Nephron progenitor cell (in vitro differentiated cells): ENCODE measurements at regions not wholly inside any gene's neighbourhood (a gene's known extent, or its start where the extent isn't known, plus 50 kb on each side); places are given as distances from the start of the nearest gene placed in this dataset.

Experiments
- DNase-seq: peaks from one replicate; pipeline ENCODE4 v3.0.0; 2021
- H3K27ac Mint-ChIP-seq: 2 replicates; pipeline ENCODE4 v1.8.0; 2021; ENCODE audit warnings: mild to moderate bottlenecking, moderate library complexity, mixed read lengths
- H3K27me3 Mint-ChIP-seq: 2 replicates; pipeline ENCODE4 v1.8.0; 2021; ENCODE audit warnings: mild to moderate bottlenecking, low read depth, mixed read lengths; ENCODE audit not compliant: poor library complexity
- H3K36me3 Mint-ChIP-seq: 2 replicates; pipeline ENCODE4 v1.8.0; 2021; ENCODE audit warnings: low read depth, mixed read lengths
- H3K4me1 Mint-ChIP-seq: 2 replicates; pipeline ENCODE4 v1.8.0; 2021; ENCODE audit warnings: mixed read lengths
- H3K4me3 Mint-ChIP-seq: 2 replicates; pipeline ENCODE4 v1.8.0; 2021; ENCODE audit warnings: mild to moderate bottlenecking, moderate library complexity, mixed read lengths
- H3K9me3 Mint-ChIP-seq: 2 replicates; pipeline ENCODE4 v1.8.0; 2021; ENCODE audit warnings: mild to moderate bottlenecking, moderate library complexity, mixed read lengths
- CTCF ChIP-seq: fragments of 200-600 bp; sonication (generic); IDR thresholded peaks from 2 replicates; pipeline ENCODE4 v1.5.0; 2021; ENCODE audit warnings: antibody characterized with exemption

DNA sequence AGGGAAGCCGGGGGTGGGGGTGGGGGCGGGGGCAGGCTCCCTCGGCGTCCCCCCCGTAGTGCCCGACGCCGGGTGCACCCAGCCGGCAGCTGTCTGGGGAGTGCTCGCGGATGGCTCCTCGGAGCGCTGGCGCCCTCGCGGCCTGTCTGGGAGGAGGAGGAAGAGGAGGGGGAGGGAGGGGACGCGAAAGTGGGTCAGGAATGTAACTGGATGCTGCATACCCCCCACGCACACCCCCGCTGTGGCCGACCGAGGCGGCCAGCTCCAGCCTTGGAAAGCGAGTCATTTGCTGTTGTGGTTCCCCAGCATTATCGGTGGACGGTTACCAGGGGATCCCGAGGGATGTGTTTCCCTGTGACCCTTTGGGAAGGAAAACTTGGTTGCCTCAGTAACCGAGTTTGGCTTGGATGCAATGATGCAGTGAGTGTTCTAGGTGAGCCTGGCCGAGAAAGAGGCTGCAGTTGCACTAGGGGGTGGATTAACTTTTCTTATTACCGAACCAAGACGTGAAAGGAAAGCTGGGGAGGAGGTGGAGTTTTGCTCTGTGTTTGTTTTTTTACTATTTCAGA is 55.2 kb upstream of the RREB1 start:
- TF ChIP-seq CTCF, result no peak
- H3K27me3 Mint-ChIP-seq, result peaks cover 31% of the 10 kb centered on the region
- H3K27ac Mint-ChIP-seq, result peak overlapping the region; percentile 89
- peaks cover 17% of the 10 kb centered on the region for H3K4me1 Mint-ChIP-seq
- no peaks in the 10 kb centered on the region for H3K9me3 Mint-ChIP-seq
- peak overlapping the region; percentile 78 for H3K4me3 Mint-ChIP-seq
- peak; percentile 76 for DNase-seq
- H3K36me3 Mint-ChIP-seq, result no peaks in the 10 kb centered on the region

DNA sequence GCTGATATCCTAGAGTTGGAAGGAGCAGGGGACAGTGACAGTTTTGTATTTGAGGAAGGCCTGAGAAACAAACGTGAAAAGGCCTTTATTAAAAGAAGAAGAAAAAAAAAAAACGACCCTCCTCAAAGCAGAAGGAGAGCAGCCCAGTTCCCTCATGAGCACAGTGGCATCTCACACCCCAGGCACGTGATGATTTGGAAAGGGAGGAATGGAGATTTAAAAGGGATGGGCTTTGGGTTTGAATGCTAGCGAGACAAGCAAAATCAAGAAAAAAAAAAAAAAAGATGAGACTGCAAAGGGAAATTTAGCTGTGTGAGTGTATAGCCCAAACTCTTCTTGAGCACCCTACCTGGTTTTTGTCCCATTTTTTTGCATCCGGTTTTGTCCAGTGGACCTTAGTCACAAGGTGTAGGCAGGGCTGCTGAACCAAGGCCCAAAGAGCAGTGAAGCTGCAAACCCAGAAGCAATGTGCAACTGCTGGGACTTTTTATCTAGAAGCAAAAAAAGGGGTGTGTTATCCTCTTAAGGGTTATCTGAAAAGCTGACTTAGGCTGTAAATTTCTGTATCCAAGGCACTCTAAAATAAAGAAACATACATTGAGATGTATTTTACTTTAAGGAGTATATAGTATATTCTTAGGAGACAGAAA is 54.5 kb upstream of the RREB1 start:
- Mint-ChIP-seq H3K27ac (peak overlapping the region; percentile 89), H3K9me3 (no peaks in the 10 kb centered on the region), H3K36me3 (no peaks in the 10 kb centered on the region), H3K4me3 (peak overlapping the region; percentile 78), H3K4me1 (peaks cover 17% of the 10 kb centered on the region), H3K27me3 (peaks cover 24% of the 10 kb centered on the region)
- no peak for TF ChIP-seq CTCF
- DNase-seq, result no peak
